ENCODE measurements at regions not wholly inside any gene's neighbourhood (a gene's known extent, or its start where the extent isn't known, plus 50 kb on each side); places are given as distances from the start of the nearest gene placed in this dataset.

DNA sequence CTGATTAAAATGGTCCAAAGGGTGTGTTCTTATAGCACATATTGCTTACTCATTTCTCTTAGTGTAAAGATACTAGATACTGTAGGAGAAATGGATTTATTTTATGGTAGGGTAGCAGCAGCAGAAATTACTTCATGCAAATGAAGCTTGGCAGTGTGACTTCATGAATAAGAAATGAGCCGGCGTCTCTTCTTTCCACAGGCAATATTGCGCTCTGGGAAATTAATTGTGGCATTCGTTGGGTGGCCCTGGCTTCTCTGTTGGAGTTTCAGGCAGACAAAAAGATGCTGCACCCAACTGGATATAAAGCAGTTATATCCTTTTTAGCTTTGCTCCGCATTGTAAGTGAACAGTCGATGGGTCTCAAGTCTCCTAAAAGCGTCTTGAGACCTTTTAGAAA is 211.0 kb upstream of the NAV2 start:
- no peak for TF ChIP-seq ARNTL (CRISPR knock-in tag; IDR thresholded peaks at IDR 0.05; ENCODE audit: borderline replicate concordance, low read depth)
- no peak for TF ChIP-seq ZFP30 (CRISPR knock-in tag; IDR thresholded peaks at IDR 0.05)
- TF ChIP-seq ISL1 (CRISPR knock-in tag; IDR thresholded peaks at IDR 0.05), result no peak
- no peak for TF ChIP-seq TOX (CRISPR knock-in tag; IDR thresholded peaks at IDR 0.05; ENCODE audit: borderline replicate concordance)
- TF ChIP-seq PPARA (CRISPR knock-in tag; IDR thresholded peaks at IDR 0.05; ENCODE audit: borderline replicate concordance), result no peak
- TF ChIP-seq TCF4 (CRISPR knock-in tag; IDR thresholded peaks at IDR 0.05; ENCODE audit: borderline replicate concordance), result no peak
- TF ChIP-seq OSR1 (CRISPR knock-in tag; IDR thresholded peaks at IDR 0.05), result no peak
